Neuronal stem cell (in vitro differentiated cells): ENCODE measurements at regions not wholly inside any gene's neighbourhood (a gene's known extent, or its start where the extent isn't known, plus 50 kb on each side); places are given as distances from the start of the nearest gene placed in this dataset.

Experiments
- DNase-seq: peaks from one replicate; pipeline ENCODE4 v3.0.0-alpha.2; 2013; ENCODE audit warnings: low spot score
- H2AFZ ChIP-seq: one replicate; pipeline ENCODE4 v1.6.1; 2013; ENCODE audit warnings: mild to moderate bottlenecking, low read length, inconsistent platforms
- H2AK5ac ChIP-seq: 2 replicates; pipeline ENCODE4 v1.6.1; 2013; ENCODE audit warnings: low read depth, mild to moderate bottlenecking, inconsistent platforms, low read length, moderate library complexity, mixed read lengths
- H2BK120ac ChIP-seq: 2 replicates; pipeline ENCODE4 v1.6.1; 2013; ENCODE audit warnings: low read depth, mild to moderate bottlenecking, inconsistent platforms, low read length, moderate library complexity, mixed read lengths
- H2BK12ac ChIP-seq: one replicate; pipeline ENCODE4 v1.6.1; 2013; ENCODE audit warnings: low read length, inconsistent platforms
- H2BK15ac ChIP-seq: 2 replicates; pipeline ENCODE4 v1.6.1; 2013; ENCODE audit warnings: mild to moderate bottlenecking, low read length, inconsistent platforms, mixed read lengths
- H2BK5ac ChIP-seq: one replicate; pipeline ENCODE4 v1.6.1; 2013; ENCODE audit warnings: inconsistent platforms, mild to moderate bottlenecking, low read length, moderate library complexity
- H3K14ac ChIP-seq: one replicate; pipeline ENCODE4 v1.6.1; 2013; ENCODE audit warnings: low read length, inconsistent platforms
- H3K18ac ChIP-seq: 2 replicates; pipeline ENCODE4 v1.6.1; 2013; ENCODE audit warnings: low read length, inconsistent platforms
- H3K23ac ChIP-seq: 2 replicates; pipeline ENCODE4 v1.6.1; 2013; ENCODE audit warnings: low read depth, mild to moderate bottlenecking, mixed read lengths, low read length, inconsistent platforms; ENCODE audit not compliant: poor library complexity
- H3K27ac ChIP-seq: replicated peaks from 3 replicates; pipeline ENCODE4 v1.5.1; 2013; ENCODE audit warnings: low read length, inconsistent platforms
- H3K27me3 ChIP-seq, 3 experiments: 2 replicates each; pipeline ENCODE4 v1.6.1; 2013; ENCODE audit warnings: low read length in 3 of 3, mild to moderate bottlenecking in 2 of 3, inconsistent platforms in 1 of 3, low read depth in 1 of 3, mixed read lengths in 1 of 3, moderate library complexity in 1 of 3; ENCODE audit not compliant: control insufficient read depth in 3 of 3, insufficient read depth in 3 of 3
- H3K36me3 ChIP-seq, 2 donors: replicated peaks in 1 of 2; 2 replicates each; pipeline ENCODE4 v1.6.1; 2013; ENCODE audit warnings: low read length in 2 of 2; ENCODE audit not compliant: control insufficient read depth in 2 of 2, insufficient read depth in 2 of 2
- H3K4ac ChIP-seq: 2 replicates; pipeline ENCODE4 v1.6.1; 2013; ENCODE audit warnings: inconsistent platforms, mild to moderate bottlenecking, low read length, moderate library complexity
- H3K4me1 ChIP-seq, 2 donors: 1 replicate in 1 of 2; 2 replicates in 1 of 2; pipeline ENCODE4 v1.6.1; 2013; ENCODE audit warnings: low read length in 2 of 2, low read depth in 1 of 2; ENCODE audit not compliant: control insufficient read depth in 2 of 2, insufficient read depth in 1 of 2
- H3K4me2 ChIP-seq: one replicate; pipeline ENCODE4 v1.6.1; 2013; ENCODE audit warnings: mild to moderate bottlenecking, low read length, inconsistent platforms; ENCODE audit not compliant: insufficient read depth, poor library complexity, severe bottlenecking
- H3K4me3 ChIP-seq, 2 donors: 2 replicates each; pipeline ENCODE4 v1.5.1; 2013; ENCODE audit warnings: low read length in 2 of 2, mild to moderate bottlenecking in 2 of 2, inconsistent platforms in 1 of 2, moderate library complexity in 1 of 2
- H3K79me1 ChIP-seq: one replicate; pipeline ENCODE4 v1.6.1; 2013; ENCODE audit warnings: low read depth, mild to moderate bottlenecking, inconsistent platforms, low read length, moderate library complexity
- H3K9ac ChIP-seq: one replicate; pipeline ENCODE4 v1.6.1; 2013; ENCODE audit warnings: mild to moderate bottlenecking, low read depth, low read length, inconsistent platforms; ENCODE audit not compliant: poor library complexity
- H3K9me3 ChIP-seq, 2 donors: replicated peaks in 1 of 2; 2 replicates each; pipeline versions ENCODE3 to v1.6.1; 2013; ENCODE audit warnings: low read length in 2 of 2, mild to moderate bottlenecking in 2 of 2, inconsistent platforms in 1 of 2, low read depth in 1 of 2, mixed read lengths in 1 of 2, moderate library complexity in 1 of 2; ENCODE audit not compliant: control insufficient read depth in 2 of 2, insufficient read depth in 1 of 2
- H4K8ac ChIP-seq: one replicate; pipeline ENCODE4 v1.6.1; 2013; ENCODE audit warnings: low read depth, mild to moderate bottlenecking, inconsistent platforms, low read length, moderate library complexity
- H4K91ac ChIP-seq: one replicate; pipeline ENCODE4 v1.6.1; 2013; ENCODE audit warnings: low read length, low read depth, mild to moderate bottlenecking, inconsistent platforms; ENCODE audit not compliant: poor library complexity
- WGBS, 2 donors: extraction: QIAGEN DNeasy Blood & Tissue Kit; methylation state at CpG; one replicate each; pipeline ENCODE4 v1.1.7; 2013; ENCODE audit warnings: missing lambda C conversion rate in 2 of 2, mixed read lengths in 1 of 2; ENCODE audit not compliant: insufficient read length in 2 of 2, insufficient replicate concordance in 1 of 2; ENCODE audit errors: extremely low coverage in 2 of 2; 5-methylcytosine and 5-hydroxymethylcytosine counted together

- H2BK5ac ChIP-seq: no peak overlapping the region
- no peak overlapping the region for H3K4me2 ChIP-seq
- no peak overlapping the region for H2BK15ac ChIP-seq
- H3K9me3 ChIP-seq: no peaks in the 10 kb centered on the region
- H3K18ac ChIP-seq: no peak overlapping the region
- WGBS, 2 donors: no CpG with 5 or more reads among the region's 3 CpGs
- H2AK5ac ChIP-seq: no peak overlapping the region
- H3K4ac ChIP-seq: no peak overlapping the region
- H4K8ac ChIP-seq: no peak overlapping the region
- H2BK120ac ChIP-seq: no peak overlapping the region
- no peak overlapping the region for H3K27ac ChIP-seq
- no peak overlapping the region for H3K4me3 ChIP-seq
- no peaks in the 10 kb centered on the region for H3K4me1 ChIP-seq
- no peak overlapping the region for H3K9ac ChIP-seq
- H3K36me3 ChIP-seq: no peaks in the 10 kb centered on the region
- no peaks in the 10 kb centered on the region for H3K79me1 ChIP-seq
- no peak overlapping the region for H2AFZ ChIP-seq
- no peak for DNase-seq
- no peak overlapping the region for H4K91ac ChIP-seq
- H3K14ac ChIP-seq: no peak overlapping the region
- H3K23ac ChIP-seq: no peak overlapping the region
- no peak overlapping the region for H2BK12ac ChIP-seq
- no peaks in the 10 kb centered on the region for H3K27me3 ChIP-seq
Observed at GRCh38 chr3:132834356-132834755, 112.1 kb upstream of the NPHP3 start.

- no peak for DNase-seq
- H3K18ac ChIP-seq: no peak overlapping the region
- WGBS, 2 donors: no CpG with 5 or more reads among the region's 7 CpGs
Observed at GRCh38 chr3:132829101-132829500, 106.9 kb upstream of the NPHP3 start.

GRCh38 chr3:132822837-132823236 is 100.6 kb upstream of the NPHP3 start:
- H2AFZ ChIP-seq: no peak overlapping the region
- H3K27me3 ChIP-seq: no peaks in the 10 kb centered on the region
- no peaks in the 10 kb centered on the region for H3K36me3 ChIP-seq
- H2BK15ac ChIP-seq: no peak overlapping the region
- no peak overlapping the region for H4K91ac ChIP-seq
- H2BK5ac ChIP-seq: no peak overlapping the region
- H3K4me3 ChIP-seq: no peak overlapping the region
- no peaks in the 10 kb centered on the region for H3K4me1 ChIP-seq
- no peak for DNase-seq
- no peak overlapping the region for H3K14ac ChIP-seq
- no peak overlapping the region for H3K9ac ChIP-seq
- WGBS, 2 donors: no CpG with 5 or more reads among the region's 2 CpGs
- H3K9me3 ChIP-seq: no peaks in the 10 kb centered on the region
- H4K8ac ChIP-seq: no peak overlapping the region
- no peak overlapping the region for H3K18ac ChIP-seq
- no peak overlapping the region for H3K27ac ChIP-seq
- no peaks in the 10 kb centered on the region for H3K79me1 ChIP-seq
- H2AK5ac ChIP-seq: no peak overlapping the region
- H3K4me2 ChIP-seq: no peak overlapping the region
- H3K23ac ChIP-seq: no peak overlapping the region
- H3K4ac ChIP-seq: no peak overlapping the region
- H2BK120ac ChIP-seq: no peak overlapping the region
- H2BK12ac ChIP-seq: no peak overlapping the region

More at GRCh38 chr3:132829101-132829500, 106.9 kb upstream of the NPHP3 start:
- Histone ChIP-seq H3K4me2 (no peak overlapping the region), H3K14ac (no peak overlapping the region), H3K9me3 (no peaks in the 10 kb centered on the region), H2AFZ (no peak overlapping the region), H3K23ac (no peak overlapping the region), H3K79me1 (no peaks in the 10 kb centered on the region), H3K4me1 (no peaks in the 10 kb centered on the region), H3K36me3 (no peaks in the 10 kb centered on the region), H2BK12ac (no peak overlapping the region), H2BK5ac (no peak overlapping the region), H3K27ac (no peak overlapping the region), H3K9ac (no peak overlapping the region), H4K8ac (no peak overlapping the region), H2BK15ac (no peak overlapping the region), H3K27me3 (no peaks in the 10 kb centered on the region), H2BK120ac (no peak overlapping the region), H3K4me3 (no peak overlapping the region), H3K4ac (no peak overlapping the region), H2AK5ac (no peak overlapping the region), H4K91ac (no peak overlapping the region)

- Histone ChIP-seq H2AK5ac (no peak overlapping the region), H3K4ac (no peak overlapping the region), H3K9me3 (no peaks in the 10 kb centered on the region), H2BK120ac (no peak overlapping the region), H4K8ac (no peak overlapping the region), H3K4me3 (no peak overlapping the region), H3K18ac (no peak overlapping the region), H3K4me1 (no peaks in the 10 kb centered on the region), H3K27me3 (no peaks in the 10 kb centered on the region), H3K23ac (no peak overlapping the region), H2AFZ (no peak overlapping the region), H3K14ac (no peak overlapping the region), H3K4me2 (no peak overlapping the region), H4K91ac (no peak overlapping the region), H3K27ac (no peak overlapping the region), H3K36me3 (no peaks in the 10 kb centered on the region), H2BK5ac (no peak overlapping the region), H2BK15ac (no peak overlapping the region), H2BK12ac (no peak overlapping the region), H3K79me1 (no peaks in the 10 kb centered on the region), H3K9ac (no peak overlapping the region)
- no CpG with 5 or more reads among the region's 1 CpG for WGBS, 2 donors
- no peak for DNase-seq
Observed at GRCh38 chr3:132822266-132822665, 100.1 kb upstream of the NPHP3 start.
